ENCODE measurements at regions not wholly inside any gene's neighbourhood (a gene's known extent, or its start where the extent isn't known, plus 50 kb on each side); places are given as distances from the start of the nearest gene placed in this dataset.

- Histone ChIP-seq H3K4me2 (ENCODE audit: low read length) (no peak overlapping the region), H3K27me3 (ENCODE audit: insufficient read depth, low read length) (peaks cover 13% of the 10 kb centered on the region; the same call in 1 of the 2 replicates), H3K9ac (ENCODE audit: low read length) (no peak overlapping the region), H3K27ac (ENCODE audit: low read depth, low read length) (no peak overlapping the region), H3K9me3 (ENCODE audit: control insufficient read depth in 1 of 2, insufficient read depth in 1 of 2, low read depth in 1 of 2, low read length in 2 of 2) (no peaks in the 10 kb centered on the region), H2AFZ (ENCODE audit: low read depth, low read length, poor library complexity, severe bottlenecking) (no peak overlapping the region), H3K4me3 (replicated peaks in 1 of 2; ENCODE audit: low read depth in 1 of 2, low read length in 2 of 2) (no peak overlapping the region), H4K20me1 (ENCODE audit: insufficient read depth) (no peaks in the 10 kb centered on the region), H3K9me2 (ENCODE audit: insufficient read depth) (no peaks in the 10 kb centered on the region), H3K36me3 (ENCODE audit: control insufficient read depth in 1 of 2, insufficient read depth in 2 of 2, low read length in 2 of 2) (no peaks in the 10 kb centered on the region), H3K79me2 (ENCODE audit: insufficient read depth, low read length) (no peaks in the 10 kb centered on the region), H3K4me1 (ENCODE audit: control insufficient read depth in 1 of 2, insufficient read depth in 2 of 2, low read length in 2 of 2) (no peaks in the 10 kb centered on the region)
- BruUV-seq (replicated peaks): no TSS peak
- ChIA-PET CTCF (no interaction called here), POLR2A (no interaction called here), RAD21 (ENCODE audit: low non-redundant PET in 1 of 2, low total read pairs in 2 of 2, uncharacterized antibody in 2 of 2, unreplicated experiment in 2 of 2) (no interaction called here)
- no peak for ATAC-seq
- TF ChIP-seq TCF7L2 (IDR thresholded peaks at IDR 0.05; ENCODE audit: borderline replicate concordance, extremely low read depth, insufficient read depth, insufficient read length) (no peak), FOSL1 (IDR thresholded peaks at IDR 0.05; ENCODE audit: low read depth) (no peak), CEBPB (IDR thresholded peaks at IDR 0.05; ENCODE audit: low read depth) (no peak), POLR2AphosphoS5 (IDR thresholded peaks at IDR 0.05; ENCODE audit: low read depth, low read length) (no peak), SP1 (IDR thresholded peaks at IDR 0.05; ENCODE audit: low read depth) (no peak), ELF1 (IDR thresholded peaks at IDR 0.05; ENCODE audit: borderline replicate concordance, low read depth) (no peak), ZNF274 (IDR thresholded peaks at IDR 0.05; ENCODE audit: low read depth, low read length) (no peak), SRF (IDR thresholded peaks at IDR 0.05; ENCODE audit: low read depth) (no peak)
- intact Hi-C loops (cut with micrococcal nuclease): no loop called here
- DNase-seq (ENCODE audit: low read depth, low spot score): no peak
These were observed 308.4 kb downstream of the RPS24 start for GRCh38 chr10:78341953-78342614.

GRCh38 chr10:78342827-78343653 lies 309.4 kb downstream of the RPS24 start:
- no TSS peak for BruUV-seq (replicated peaks)
- ChIA-PET CTCF (no interaction called here), RAD21 (ENCODE audit: low non-redundant PET in 1 of 2, low total read pairs in 2 of 2, uncharacterized antibody in 2 of 2, unreplicated experiment in 2 of 2) (no interaction called here), POLR2A (no interaction called here)
- Histone ChIP-seq H3K4me3 (replicated peaks in 1 of 2; ENCODE audit: low read depth in 1 of 2, low read length in 2 of 2) (no peak overlapping the region), H3K9me2 (ENCODE audit: insufficient read depth) (no peaks in the 10 kb centered on the region), H3K4me1 (ENCODE audit: control insufficient read depth in 1 of 2, insufficient read depth in 2 of 2, low read length in 2 of 2) (no peaks in the 10 kb centered on the region), H3K36me3 (ENCODE audit: control insufficient read depth in 1 of 2, insufficient read depth in 2 of 2, low read length in 2 of 2) (no peaks in the 10 kb centered on the region), H3K27me3 (ENCODE audit: insufficient read depth, low read length) (peaks cover 13% of the 10 kb centered on the region; the same call in 1 of the 2 replicates), H3K9ac (ENCODE audit: low read length) (no peak overlapping the region), H3K9me3 (ENCODE audit: control insufficient read depth in 1 of 2, insufficient read depth in 1 of 2, low read depth in 1 of 2, low read length in 2 of 2) (no peaks in the 10 kb centered on the region), H3K79me2 (ENCODE audit: insufficient read depth, low read length) (no peaks in the 10 kb centered on the region), H3K27ac (ENCODE audit: low read depth, low read length) (no peak overlapping the region), H4K20me1 (ENCODE audit: insufficient read depth) (no peaks in the 10 kb centered on the region), H2AFZ (ENCODE audit: low read depth, low read length, poor library complexity, severe bottlenecking) (no peak overlapping the region), H3K4me2 (ENCODE audit: low read length) (no peak overlapping the region)
- DNase-seq (ENCODE audit: low read depth, low spot score): no peak
- intact Hi-C loops (cut with micrococcal nuclease): no loop called here
- ATAC-seq: no peak
- TF ChIP-seq CEBPB (IDR thresholded peaks at IDR 0.05; ENCODE audit: low read depth) (no peak), SIN3A (IDR thresholded peaks at IDR 0.05; ENCODE audit: low read depth) (no peak), EZH2phosphoT487 (IDR thresholded peaks at IDR 0.05; ENCODE audit: borderline replicate concordance) (no peak), YY1 (IDR thresholded peaks at IDR 0.05; ENCODE audit: extremely low read depth, insufficient replicate concordance, low read depth, low read length) (no peak), CBX3 (IDR thresholded peaks at IDR 0.05; ENCODE audit: low read depth) (no peak), SP1 (IDR thresholded peaks at IDR 0.05; ENCODE audit: low read depth) (no peak), FOSL1 (IDR thresholded peaks at IDR 0.05; ENCODE audit: low read depth) (no peak), MAX (IDR thresholded peaks at IDR 0.05) (no peak), ZNF274 (IDR thresholded peaks at IDR 0.05; ENCODE audit: low read depth, low read length) (no peak), JUND (IDR thresholded peaks at IDR 0.05) (no peak), EZH2 (IDR thresholded peaks at IDR 0.05) (no peak), REST (IDR thresholded peaks at IDR 0.05; ENCODE audit: low read depth) (no peak)

Measured in HCT116 (cell line).